ENCODE measurements at regions not wholly inside any gene's neighbourhood (a gene's known extent, or its start where the extent isn't known, plus 50 kb on each side); places are given as distances from the start of the nearest gene placed in this dataset.

DNA sequence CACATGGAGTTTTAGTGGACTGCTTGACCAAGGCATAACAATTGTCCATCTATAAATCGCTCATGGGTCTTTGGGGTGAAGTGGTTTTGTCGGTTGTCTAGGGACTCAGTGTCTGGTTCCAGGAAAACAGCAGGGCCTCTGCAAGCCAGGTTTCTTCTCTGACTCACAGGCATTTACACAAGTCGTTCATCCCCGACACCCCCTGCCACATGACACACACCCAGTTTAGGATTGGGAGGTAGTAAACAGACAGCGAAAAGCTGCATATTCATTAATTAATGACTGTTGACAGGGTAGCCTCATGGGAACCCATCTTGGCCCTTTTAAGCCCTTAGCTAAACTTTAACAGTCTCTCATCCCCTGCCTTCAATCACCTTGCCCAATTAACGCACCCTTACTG is 194.8 kb upstream of the ACVR2A start:
- in situ Hi-C loops (cut with MboI; ENCODE audit: low sequenced_read_pairs), result no loop called here

DNA sequence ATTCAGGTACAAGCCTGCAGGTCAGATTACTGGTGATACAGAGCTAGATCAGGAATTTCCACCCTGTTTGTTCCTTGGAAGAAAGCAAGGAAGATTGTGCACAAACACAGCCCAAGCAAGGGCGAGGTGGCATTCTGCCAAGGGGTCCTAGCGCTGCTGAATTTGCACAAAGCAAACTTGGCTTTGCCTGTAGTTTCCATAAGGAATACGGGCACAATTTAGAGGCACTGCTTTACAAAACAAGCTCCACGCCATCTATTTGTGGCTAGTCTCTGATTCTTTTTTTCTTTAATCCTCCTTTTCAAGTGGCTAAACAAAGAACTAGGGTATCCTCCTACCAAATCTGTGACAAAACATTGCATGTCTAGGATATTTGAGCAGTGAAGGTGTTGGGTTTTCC is 195.5 kb upstream of the ACVR2A start:
- in situ Hi-C loops (cut with MboI; ENCODE audit: low sequenced_read_pairs), result no loop called here

DNA sequence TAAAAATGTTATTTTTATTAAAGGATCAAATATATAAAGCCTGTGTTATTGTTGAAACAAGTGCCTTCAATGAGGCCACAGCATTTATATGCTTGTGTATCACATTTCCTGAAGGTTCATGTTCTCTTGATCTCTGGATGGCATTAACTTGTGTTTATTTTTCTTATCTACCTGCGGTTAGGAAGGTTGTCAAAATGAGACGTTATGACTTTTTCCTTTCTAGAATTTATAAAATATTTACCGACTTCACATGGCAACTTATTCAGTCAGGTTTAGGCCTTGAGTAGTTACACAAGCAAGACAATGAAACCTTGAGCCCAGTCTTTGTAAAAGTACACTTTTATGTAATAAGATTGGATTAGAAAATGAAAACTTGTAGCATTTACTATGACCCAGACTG is 196.4 kb upstream of the ACVR2A start:
- in situ Hi-C loops (cut with MboI; ENCODE audit: low sequenced_read_pairs), result no loop called here

- in situ Hi-C loops (cut with MboI; ENCODE audit: low sequenced_read_pairs), result no loop called here
Measured at GRCh38 chr2:147647816-147648215, 197.0 kb upstream of the ACVR2A start.

DNA sequence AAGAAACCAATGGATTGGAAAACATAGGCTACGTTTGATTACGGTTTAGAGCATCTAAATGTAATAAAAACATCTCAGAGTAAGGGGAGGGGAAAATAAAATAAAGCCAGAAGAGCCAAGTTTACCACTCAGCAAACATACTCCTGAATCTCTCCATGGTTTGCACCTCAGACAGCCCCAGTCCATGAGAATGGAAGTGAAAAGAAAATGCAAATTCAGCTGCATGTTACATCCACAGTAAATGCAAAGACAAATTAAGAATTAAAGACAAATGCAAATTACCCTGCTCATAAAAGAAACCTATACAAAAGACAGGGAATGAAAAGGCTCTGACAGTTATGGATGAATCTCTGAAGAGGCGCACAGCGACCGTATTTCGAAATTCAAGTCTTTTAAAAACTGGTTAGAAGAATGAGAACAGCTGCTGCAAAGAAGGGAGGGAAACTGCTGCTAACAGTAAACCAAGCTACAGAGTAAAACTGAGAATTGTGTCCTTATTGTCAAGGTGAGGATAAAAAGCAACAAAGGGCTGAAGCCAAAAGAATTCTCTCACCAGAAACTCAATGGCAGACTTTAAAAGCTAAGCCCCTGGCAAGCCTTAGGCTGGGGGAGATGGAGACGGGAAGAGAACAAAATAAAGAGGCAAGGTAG is 197.9 kb upstream of the ACVR2A start:
- in situ Hi-C loops (cut with MboI; ENCODE audit: low sequenced_read_pairs), result no loop called here

DNA sequence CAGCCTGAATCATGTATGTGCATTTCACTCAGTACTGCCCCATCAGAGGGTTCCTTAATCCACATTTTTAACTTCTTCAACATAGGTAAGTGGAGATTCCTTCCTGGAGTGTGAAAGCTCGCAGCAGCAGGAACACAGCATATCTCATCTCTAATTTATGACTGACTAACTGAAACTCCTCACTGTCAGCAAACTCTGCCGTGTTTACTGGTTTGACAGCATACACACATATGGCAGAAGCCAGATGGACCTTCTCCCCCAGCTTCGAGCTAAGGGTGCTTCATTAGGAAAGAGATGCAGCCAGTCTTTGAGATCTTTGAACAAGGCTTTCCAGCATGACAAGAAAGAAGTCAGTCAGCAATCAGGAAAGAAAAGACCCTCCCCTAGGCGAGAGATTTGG is 200.3 kb upstream of the ACVR2A start:
- in situ Hi-C loops (cut with MboI; ENCODE audit: low sequenced_read_pairs), result no loop called here

- in situ Hi-C loops (cut with MboI; ENCODE audit: low sequenced_read_pairs), result no loop called here
Measured at GRCh38 chr2:147642765-147643164, 202.1 kb upstream of the ACVR2A start.

GRCh38 chr2:147641651-147642050 is 203.2 kb upstream of the ACVR2A start:
- in situ Hi-C loops (cut with MboI; ENCODE audit: low sequenced_read_pairs), result no loop called here

DNA sequence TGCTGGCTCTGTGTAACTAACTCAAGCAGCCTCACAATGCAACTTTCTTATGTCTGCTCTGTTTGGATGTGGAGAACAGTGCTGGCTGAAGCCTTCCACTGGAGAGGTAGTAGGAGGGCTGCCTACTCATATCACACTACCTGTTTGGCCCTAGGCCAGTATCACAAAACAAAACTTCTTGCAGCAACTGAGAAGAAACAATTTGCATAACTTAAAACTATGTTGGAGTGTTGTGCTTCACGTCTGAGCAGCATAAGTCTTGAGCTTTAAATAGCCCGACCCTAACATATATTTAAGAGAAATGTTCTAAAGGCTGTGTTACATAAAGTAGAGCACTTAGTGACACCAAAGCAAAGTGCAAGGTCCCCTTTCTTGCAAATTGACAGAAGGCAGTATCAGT is 204.9 kb upstream of the ACVR2A start:
- in situ Hi-C loops (cut with MboI; ENCODE audit: low sequenced_read_pairs), result no loop called here

DNA sequence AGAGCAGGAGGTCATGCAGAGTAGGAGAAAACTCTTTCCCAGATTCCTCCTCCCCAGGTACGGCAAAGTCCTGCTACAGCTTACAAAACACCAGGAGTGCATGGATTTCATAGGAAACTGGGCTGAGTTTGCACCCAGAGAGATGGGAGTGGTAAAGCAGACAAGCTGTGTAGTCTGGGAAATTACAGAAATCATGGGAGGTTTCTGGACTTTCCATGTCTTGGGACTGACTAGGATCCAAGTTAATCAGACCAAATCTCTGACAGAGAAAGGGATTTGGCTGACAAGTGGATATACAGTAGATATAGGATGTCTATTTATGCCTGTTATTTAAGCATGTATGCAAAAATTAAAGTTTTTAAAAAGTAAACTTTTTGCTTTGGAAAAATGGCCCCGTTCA is 205.4 kb upstream of the ACVR2A start:
- in situ Hi-C loops (cut with MboI; ENCODE audit: low sequenced_read_pairs), result no loop called here

DNA sequence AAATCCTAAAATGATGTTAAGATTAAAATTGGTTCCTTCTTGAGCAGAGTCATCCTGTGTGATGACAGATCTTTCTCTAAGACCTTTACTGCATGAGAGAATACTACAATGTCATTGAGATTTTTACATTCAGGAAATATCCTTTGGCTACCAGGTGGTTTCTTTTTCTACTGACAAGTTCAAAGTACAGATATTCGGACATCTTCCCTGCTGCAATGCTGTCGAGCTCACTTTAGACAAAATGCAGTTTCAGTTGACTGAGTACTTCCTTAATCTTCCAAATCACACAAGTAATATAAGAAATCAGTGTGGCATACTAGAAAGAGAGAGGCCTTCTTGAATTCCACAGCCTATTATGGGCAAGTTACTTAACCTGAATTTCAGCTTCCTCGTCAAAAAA is 207.9 kb upstream of the ACVR2A start:
- in situ Hi-C loops (cut with MboI; ENCODE audit: low sequenced_read_pairs), result no loop called here

DNA sequence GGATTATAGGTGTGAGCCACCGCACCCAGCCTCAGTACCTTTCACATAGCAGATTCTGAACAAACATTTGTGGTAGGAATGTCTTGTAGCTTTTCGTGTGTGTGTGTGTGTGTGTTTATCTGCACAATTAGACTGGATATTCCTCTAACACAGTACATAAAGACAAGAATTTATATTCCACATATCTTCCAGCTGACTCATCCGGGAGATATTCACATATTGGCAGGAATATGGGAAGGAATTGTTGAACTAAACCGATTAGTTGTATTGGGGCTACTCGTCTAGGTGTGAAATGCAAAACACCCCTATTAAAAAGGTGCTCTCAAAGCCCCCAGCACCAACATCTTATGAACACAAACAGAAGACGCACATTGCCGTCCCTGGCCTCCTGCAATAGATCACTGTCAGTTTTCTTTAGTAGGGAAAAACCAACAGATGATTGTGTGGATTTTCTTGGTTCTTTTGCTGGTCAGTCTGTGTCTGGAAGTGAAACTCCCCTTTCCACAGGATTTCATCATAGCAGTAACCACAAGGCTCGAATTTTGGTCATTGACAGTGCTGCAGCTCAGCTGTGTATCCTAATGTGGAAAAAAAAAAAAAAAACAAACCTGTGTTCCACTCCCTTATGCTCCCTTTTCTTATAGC is 208.5 kb upstream of the ACVR2A start:
- in situ Hi-C loops (cut with MboI; ENCODE audit: low sequenced_read_pairs), result no loop called here

DNA sequence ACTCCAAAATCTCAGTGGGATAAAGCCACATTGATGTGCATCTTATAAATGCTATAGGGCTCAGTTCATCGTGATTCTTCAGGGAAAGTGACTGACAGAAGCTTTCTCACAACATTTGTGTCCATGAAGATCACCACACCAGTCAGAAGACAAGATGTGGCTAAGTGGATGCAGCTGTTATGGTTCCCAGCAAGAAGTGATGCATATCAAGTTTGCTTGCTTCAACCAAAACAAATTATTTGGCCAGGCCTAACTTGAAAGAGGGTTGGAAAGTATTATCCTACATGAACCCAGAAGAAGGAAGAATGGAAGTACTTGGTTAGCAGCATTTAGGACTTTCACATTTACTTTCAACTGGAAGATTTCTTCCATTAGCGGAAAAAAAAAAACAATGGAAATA is 210.0 kb upstream of the ACVR2A start:
- in situ Hi-C loops (cut with MboI; ENCODE audit: low sequenced_read_pairs), result no loop called here

DNA sequence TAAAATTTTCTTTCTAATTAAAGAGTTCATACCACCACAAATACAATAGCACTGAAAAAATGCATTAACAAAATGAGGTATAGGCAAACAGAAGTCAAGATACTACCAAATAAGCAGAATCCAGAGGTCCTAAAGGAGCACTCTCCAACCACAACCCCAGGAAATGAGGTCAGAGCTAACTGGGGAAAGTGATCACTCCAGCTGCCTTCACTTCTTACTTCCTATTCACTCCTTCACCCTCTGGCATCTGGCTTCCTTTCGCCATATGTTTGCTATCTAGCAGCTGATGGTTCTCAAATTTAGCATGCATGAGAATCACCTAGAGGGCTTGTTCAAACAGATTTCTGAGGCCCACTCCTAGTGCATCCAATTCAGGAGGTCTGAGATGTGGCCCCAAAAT is 212.6 kb upstream of the ACVR2A start:
- in situ Hi-C loops (cut with MboI; ENCODE audit: low sequenced_read_pairs), result no loop called here

- in situ Hi-C loops (cut with MboI; ENCODE audit: low sequenced_read_pairs), result no loop called here
Measured at GRCh38 chr2:147631294-147631693, 213.5 kb upstream of the ACVR2A start.

- in situ Hi-C loops (cut with MboI; ENCODE audit: low sequenced_read_pairs), result no loop called here
Measured at GRCh38 chr2:147630585-147630984, 214.2 kb upstream of the ACVR2A start.

DNA sequence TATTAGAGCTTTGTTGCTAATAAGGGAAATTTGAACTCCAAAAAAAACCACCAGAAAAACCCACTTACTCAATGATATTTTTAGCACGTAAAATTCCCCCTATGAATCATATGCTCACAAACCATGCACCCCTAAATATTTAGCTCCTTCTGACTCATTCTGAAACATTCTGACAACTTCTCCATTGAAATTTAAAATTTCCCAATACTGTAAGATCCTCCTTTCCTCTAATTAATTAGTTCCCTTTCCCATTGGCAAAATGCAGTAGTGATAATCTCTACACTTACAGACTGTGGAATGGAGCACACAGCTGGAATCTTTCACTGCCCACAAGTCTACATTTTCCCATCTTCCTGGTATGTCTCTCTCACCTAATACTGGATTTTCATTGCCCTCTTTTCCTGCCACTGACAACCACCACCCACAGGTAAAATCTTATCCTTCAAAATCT is 215.8 kb upstream of the ACVR2A start:
- in situ Hi-C loops (cut with MboI; ENCODE audit: low sequenced_read_pairs), result no loop called here

DNA sequence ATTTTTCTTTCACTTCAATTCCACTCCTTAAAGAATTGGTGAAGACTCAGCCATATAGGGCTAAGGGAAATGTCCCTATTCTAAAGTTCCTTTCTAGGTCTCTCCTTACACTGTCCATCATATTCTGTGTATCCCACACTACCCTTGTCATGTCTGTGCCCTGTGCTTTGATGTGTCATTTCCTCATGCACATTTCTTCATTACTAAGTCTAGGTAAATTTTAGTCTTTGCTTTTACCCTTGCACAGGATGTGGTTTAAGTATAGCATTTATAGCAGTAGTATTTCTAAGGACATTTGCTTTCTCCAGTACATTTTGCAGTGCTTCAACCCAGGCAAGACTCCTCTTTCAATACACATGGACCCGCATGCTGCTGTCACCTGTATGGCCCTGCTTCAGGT is 221.5 kb upstream of the ACVR2A start:
- in situ Hi-C loops (cut with MboI; ENCODE audit: low sequenced_read_pairs), result no loop called here

- in situ Hi-C loops (cut with MboI; ENCODE audit: low sequenced_read_pairs), result no loop called here
Measured at GRCh38 chr2:147621656-147622197, 223.1 kb upstream of the ACVR2A start.

- in situ Hi-C loops (cut with MboI; ENCODE audit: low sequenced_read_pairs), result no loop called here
Measured at GRCh38 chr2:147619808-147620207, 225.0 kb upstream of the ACVR2A start.

GRCh38 chr2:147615726-147616125 is 229.1 kb upstream of the ACVR2A start:
- in situ Hi-C loops (cut with MboI; ENCODE audit: low sequenced_read_pairs), result no loop called here

GRCh38 chr2:147614979-147615470 is 229.8 kb upstream of the ACVR2A start:
- in situ Hi-C loops (cut with MboI; ENCODE audit: low sequenced_read_pairs), result no loop called here
